ENCODE measurements at regions not wholly inside any gene's neighbourhood (a gene's known extent, or its start where the extent isn't known, plus 50 kb on each side); places are given as distances from the start of the nearest gene placed in this dataset.

DNA sequence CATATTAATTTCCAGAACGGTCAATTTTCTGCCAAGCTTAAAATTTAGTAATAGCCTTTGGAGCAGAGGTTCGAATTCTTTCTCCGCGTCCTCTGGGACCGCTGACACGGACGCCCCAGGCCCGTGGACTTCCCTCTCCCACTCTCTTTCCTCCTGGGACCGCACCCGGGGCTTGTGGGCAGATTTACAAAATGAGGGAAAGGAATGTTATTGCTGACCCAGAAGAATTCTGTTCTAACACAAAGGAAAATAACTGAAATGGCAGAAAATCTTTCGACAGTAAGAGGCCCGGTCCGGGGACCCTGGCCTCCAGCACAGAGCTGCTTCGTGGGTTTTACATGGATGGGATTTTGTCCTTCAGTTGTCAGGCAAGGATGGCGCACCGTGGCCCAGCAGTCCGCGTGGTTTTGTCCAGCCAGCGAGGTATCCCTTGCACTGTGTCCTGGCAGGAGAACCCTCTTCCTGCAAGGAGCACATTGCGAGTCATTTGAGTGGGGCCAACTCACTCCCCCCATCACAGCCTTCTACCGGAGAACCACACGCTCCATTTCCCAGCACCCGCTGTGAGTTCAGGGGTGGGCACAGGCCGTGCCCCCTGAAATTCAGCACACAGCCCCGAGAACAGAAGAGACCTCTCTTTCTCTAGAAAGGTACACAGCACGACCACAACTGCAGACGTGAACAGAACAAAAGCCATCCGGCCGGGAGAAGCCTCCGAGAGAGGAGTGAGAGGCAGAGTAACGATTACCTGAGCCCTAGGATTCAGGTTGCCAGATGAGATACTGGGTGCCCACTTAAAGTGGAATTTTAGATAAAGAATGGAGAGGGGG lies 106.0 kb upstream of the AFDN start:
- in situ Hi-C loops (cut with MboI; ENCODE audit: low sequenced_read_pairs), result no loop called here

More for the DNA sequence above, 106.0 kb upstream of the AFDN start:
- Histone ChIP-seq H3K27me3 (ENCODE audit: control insufficient read depth, insufficient read depth, low read length) (no peaks in the 10 kb centered on the region), H4K5ac (ENCODE audit: low read depth, low read length) (no peak overlapping the region), H2AK5ac (ENCODE audit: low read depth, low read length) (no peak overlapping the region), H2BK5ac (ENCODE audit: low read depth, low read length, poor library complexity, severe bottlenecking) (no peak overlapping the region), H2AK9ac (replicated peaks; ENCODE audit: low read depth, low read length, poor library complexity) (no peak overlapping the region), H3K4me3 (ENCODE audit: insufficient read depth, low read depth, low read length) (no peak overlapping the region), H3K4me2 (ENCODE audit: low read depth, low read length) (no peak overlapping the region), H3K14ac (replicated peaks; ENCODE audit: low read depth, low read length) (no peak overlapping the region), H2BK120ac (ENCODE audit: low read depth, low read length) (no peak overlapping the region), H4K20me1 (ENCODE audit: insufficient read depth, low read length) (no peaks in the 10 kb centered on the region), H4K91ac (ENCODE audit: insufficient read depth, low read depth, low read length) (no peak overlapping the region), H3K4ac (ENCODE audit: low read depth, low read length) (no peak overlapping the region), H4K8ac (ENCODE audit: low read depth in 2 of 2, low read length in 2 of 2) (no peak overlapping the region), H3K9ac (ENCODE audit: low read depth, low read length) (no peak overlapping the region), H3K36me3 (ENCODE audit: control insufficient read depth, insufficient read depth, low read length) (no peaks in the 10 kb centered on the region), H3K18ac (ENCODE audit: low read depth, low read length) (no peak overlapping the region), H3K9me1 (ENCODE audit: insufficient read depth, low read length) (no peaks in the 10 kb centered on the region), H2BK20ac (ENCODE audit: low read depth, low read length) (no peak overlapping the region), H3K4me1 (ENCODE audit: control insufficient read depth, insufficient read depth, low read length) (no peaks in the 10 kb centered on the region), H3K23ac (ENCODE audit: low read depth, low read length) (no peak overlapping the region), H2AFZ (replicated peaks; ENCODE audit: low read length, poor library complexity) (no peak overlapping the region), H3K56ac (ENCODE audit: extremely low read depth, insufficient read depth, low read length) (no peak overlapping the region), H3K27ac (ENCODE audit: insufficient read depth, low read length) (no peak overlapping the region), H3K9me3 (ENCODE audit: control insufficient read depth, insufficient read depth, low read length) (peaks cover 35% of the 10 kb centered on the region), H3K79me1 (ENCODE audit: low read depth in 1 of 2, low read length in 2 of 2) (no peaks in the 10 kb centered on the region), H2BK15ac (ENCODE audit: low read depth, low read length) (no peak overlapping the region)
- ChIA-PET CTCF (no interaction called here), POLR2A (ENCODE audit: unreplicated experiment) (no interaction called here)
- dilution Hi-C loops (cut with HindIII; ENCODE audit: low sequenced_read_pairs, unreplicated experiment) (no loop called here), intact Hi-C loops (cut with micrococcal nuclease) (no loop called here)
- WGBS, 2 experiments (ENCODE audit: extremely low coverage in 2 of 2, insufficient read length in 1 of 2), result 66% methylated on average over 10 of the region's 31 CpGs; no CpG with 5 or more reads in 1 of the 2 experiments
- TF ChIP-seq BHLHE40 (IDR thresholded peaks at IDR 0.05; ENCODE audit: low read depth, low read length) (no peak), CEBPB (IDR thresholded peaks at IDR 0.05; ENCODE audit: low read depth, low read length) (no peak), NFE2L2 (IDR thresholded peaks at IDR 0.05; ENCODE audit: low read depth, low read length) (no peak), MAZ (IDR thresholded peaks at IDR 0.05; ENCODE audit: borderline replicate concordance, low read depth, low read length) (no peak), RAD21 (IDR thresholded peaks at IDR 0.05; ENCODE audit: low read length) (no peak), SMC3 (IDR thresholded peaks at IDR 0.05; ENCODE audit: low read depth, low read length) (no peak), POLR2A (IDR thresholded peaks at IDR 0.05; ENCODE audit: low read depth, low read length) (no peak), MAFK (IDR thresholded peaks at IDR 0.05; ENCODE audit: low read depth, low read length) (no peak), MXI1 (IDR thresholded peaks at IDR 0.05; ENCODE audit: borderline replicate concordance, low read depth, low read length) (no peak), CHD1 (IDR thresholded peaks at IDR 0.05; ENCODE audit: low read depth, low read length) (no peak), FOS (IDR thresholded peaks at IDR 0.05; ENCODE audit: low read depth, low read length) (no peak)
- TF ChIP-seq, protein P1, sequence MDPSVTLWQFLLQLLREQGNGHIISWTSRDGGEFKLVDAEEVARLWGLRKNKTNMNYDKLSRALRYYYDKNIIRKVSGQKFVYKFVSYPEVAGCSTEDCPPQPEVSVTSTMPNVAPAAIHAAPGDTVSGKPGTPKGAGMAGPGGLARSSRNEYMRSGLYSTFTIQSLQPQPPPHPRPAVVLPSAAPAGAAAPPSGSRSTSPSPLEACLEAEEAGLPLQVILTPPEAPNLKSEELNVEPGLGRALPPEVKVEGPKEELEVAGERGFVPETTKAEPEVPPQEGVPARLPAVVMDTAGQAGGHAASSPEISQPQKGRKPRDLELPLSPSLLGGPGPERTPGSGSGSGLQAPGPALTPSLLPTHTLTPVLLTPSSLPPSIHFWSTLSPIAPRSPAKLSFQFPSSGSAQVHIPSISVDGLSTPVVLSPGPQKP (IDR thresholded peaks at IDR 0.05; ENCODE audit: borderline replicate concordance, low read depth, low read length), result no peak
- DNase-seq (no peak), ATAC-seq (ENCODE audit: low read depth) (no peak)
- BruUV-seq (replicated peaks), result no TSS peak

All from IMR-90 (cell line).